Activated CD8-positive, alpha-beta memory T cell treated with anti-CD3 and anti-CD28 coated beads, Interleukin-2, amount 10 ng/mL, durations not matched to agents 7 days and 5 days (primary cell): ENCODE measurements at regions not wholly inside any gene's neighbourhood (a gene's known extent, or its start where the extent isn't known, plus 50 kb on each side); places are given as distances from the start of the nearest gene placed in this dataset.
"Not testable (repeated sequence)": the region's sequence is repeated elsewhere in the genome, so short reads cannot be mapped to it uniquely, and the experiment has no call there.

Experiments used
- ATAC-seq: fragments of 150-1000 bp; cut with Tn5 transposase; one replicate; pipeline ENCODE4 v1.10.0; 2021; ENCODE audit warnings: moderate library complexity
- CTCF ChIA-PET: fragments of 350-600 bp; sonication (Branson Sonifier 250); formaldehyde crosslinking; loops from one replicate; lab custom pipeline; 2021; ENCODE audit warnings: antibody characterized with exemption; lab: Charles Lee
- DNase-seq: peaks from one replicate; pipeline ENCODE4 v3.0.0-alpha.2; 2020
- H3K27ac Mint-ChIP-seq: one replicate; pipeline ENCODE4 v1.8.0; 2021; ENCODE audit warnings: mild to moderate bottlenecking, mixed read lengths
- H3K27me3 Mint-ChIP-seq: one replicate; pipeline ENCODE4 v1.8.0; 2021; ENCODE audit warnings: mixed read lengths
- H3K36me3 Mint-ChIP-seq: one replicate; pipeline ENCODE4 v1.8.0; 2021; ENCODE audit warnings: mild to moderate bottlenecking, mixed read lengths
- H3K4me1 Mint-ChIP-seq: one replicate; pipeline ENCODE4 v1.8.0; 2021; ENCODE audit warnings: mixed read lengths
- H3K4me3 Mint-ChIP-seq: one replicate; pipeline ENCODE4 v1.8.0; 2021; ENCODE audit warnings: mild to moderate bottlenecking, moderate library complexity, mixed read lengths
- H3K9me3 Mint-ChIP-seq: one replicate; pipeline ENCODE4 v1.8.0; 2022; ENCODE audit warnings: low read depth, mixed read lengths

DNA sequence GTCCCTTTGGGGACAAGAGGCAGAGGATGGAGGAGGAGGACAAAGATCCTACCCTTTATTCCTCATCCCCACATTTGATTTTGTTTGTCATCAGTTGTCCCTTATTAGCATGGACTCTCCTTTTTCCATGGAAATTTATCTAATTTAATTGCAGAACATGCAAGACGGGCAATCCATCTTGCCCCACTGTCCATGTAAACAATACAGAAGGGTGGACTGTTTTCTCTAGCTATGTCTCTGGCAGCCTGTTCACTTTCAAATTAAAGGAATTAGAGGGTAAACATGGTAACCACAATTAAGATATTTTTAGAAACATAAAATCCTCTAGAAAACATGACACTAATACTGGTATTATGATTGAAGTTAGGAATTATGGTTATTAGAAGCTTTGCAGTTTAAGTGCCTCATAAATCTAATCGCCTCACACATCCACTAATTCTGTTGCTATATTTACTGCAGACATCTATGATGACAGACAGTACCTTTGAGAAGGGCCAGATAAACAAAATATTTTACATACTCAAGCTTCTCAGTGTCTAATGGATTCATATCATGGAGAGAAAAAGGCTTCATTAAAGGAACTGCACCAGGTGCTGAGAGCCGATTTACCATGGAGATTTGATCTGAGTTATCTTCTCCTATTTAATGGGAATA lies 215.5 kb downstream of the LNPK start:
- H3K9me3 Mint-ChIP-seq = no peaks in the 10 kb centered on the region
- DNase-seq (no peak), ATAC-seq (no peak)
- no peak overlapping the region for H3K4me3 Mint-ChIP-seq
- CTCF ChIA-PET = no interaction called here
- H3K4me1 Mint-ChIP-seq = no peaks in the 10 kb centered on the region
- H3K36me3 Mint-ChIP-seq = no peaks in the 10 kb centered on the region
- H3K27me3 Mint-ChIP-seq = no peaks in the 10 kb centered on the region
- H3K27ac Mint-ChIP-seq = no peak overlapping the region

DNA sequence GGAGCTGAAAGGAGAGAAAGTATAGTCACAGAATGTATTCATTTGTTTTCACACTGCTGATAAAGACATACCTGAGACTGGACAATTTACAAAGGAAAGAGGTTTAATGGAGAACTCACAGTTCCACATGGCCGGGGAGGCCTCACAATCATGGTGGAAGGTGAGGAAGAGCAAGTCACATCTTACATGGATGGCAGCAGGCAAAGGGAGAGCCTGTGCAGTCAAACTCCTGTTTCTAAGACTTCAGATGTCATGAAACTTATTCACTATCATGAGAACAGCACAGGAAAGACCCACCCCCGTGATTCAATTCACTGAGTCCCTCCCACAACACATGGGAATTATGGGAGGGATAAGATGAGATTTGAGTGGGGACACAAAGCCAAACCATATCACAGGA lies 224.7 kb downstream of the LNPK start:
- CTCF ChIA-PET, H3K9me3 Mint-ChIP-seq, H3K4me3 Mint-ChIP-seq, H3K36me3 Mint-ChIP-seq, H3K27me3 Mint-ChIP-seq, ATAC-seq, H3K27ac Mint-ChIP-seq, H3K4me1 Mint-ChIP-seq, DNase-seq: not testable (repeated sequence)

GRCh38 chr2:175769200-175769599 lies 232.9 kb downstream of the LNPK start:
- Mint-ChIP-seq H3K9me3 (no peaks in the 10 kb centered on the region), H3K27ac (no peak overlapping the region), H3K27me3 (no peaks in the 10 kb centered on the region), H3K36me3 (no peaks in the 10 kb centered on the region), H3K4me1 (no peaks in the 10 kb centered on the region), H3K4me3 (no peak overlapping the region)
- DNase-seq (no peak), ATAC-seq (no peak)
- CTCF ChIA-PET = no interaction called here

- ATAC-seq (no peak), DNase-seq (no peak)
- Mint-ChIP-seq H3K27me3 (no peaks in the 10 kb centered on the region), H3K4me1 (no peaks in the 10 kb centered on the region), H3K27ac (no peak overlapping the region), H3K9me3 (no peaks in the 10 kb centered on the region), H3K4me3 (no peak overlapping the region), H3K36me3 (no peaks in the 10 kb centered on the region)
- CTCF ChIA-PET = no interaction called here
Observed at GRCh38 chr2:175766880-175767279, 235.2 kb downstream of the LNPK start.

GRCh38 chr2:175755656-175756386 lies 246.2 kb downstream of the LNPK start:
- Mint-ChIP-seq H3K9me3 (no peaks in the 10 kb centered on the region), H3K27ac (no peak overlapping the region), H3K27me3 (peaks cover 9% of the 10 kb centered on the region), H3K4me1 (no peaks in the 10 kb centered on the region), H3K4me3 (no peak overlapping the region), H3K36me3 (no peaks in the 10 kb centered on the region)
- ATAC-seq (no peak), DNase-seq (no peak)
- CTCF ChIA-PET = interaction anchor here (0.9 kb wide), 1 partner anchor 8 kb away, joined by 3 read pairs; no protein-coding TSS in a partner anchor

DNA sequence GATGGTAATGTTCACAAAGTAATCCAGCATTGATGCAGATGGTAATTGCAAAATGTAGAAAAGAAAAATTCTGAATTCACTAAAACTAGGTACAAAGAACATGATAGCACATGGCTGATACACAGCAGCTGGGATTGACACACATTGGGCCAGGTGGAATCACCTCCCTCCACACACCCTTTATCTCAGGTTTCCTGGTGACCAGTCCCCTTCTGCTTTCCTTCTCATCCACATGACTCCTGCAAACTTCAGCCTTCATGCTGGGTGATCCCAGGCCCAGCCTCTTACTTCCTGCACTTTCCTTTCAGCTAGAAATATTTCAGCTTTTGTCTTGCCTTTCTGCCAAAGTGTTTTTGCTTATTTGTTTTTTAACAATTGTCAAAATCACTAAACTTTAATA lies 246.9 kb downstream of the LNPK start:
- Mint-ChIP-seq H3K36me3 (no peaks in the 10 kb centered on the region), H3K27ac (no peak overlapping the region), H3K27me3 (peaks cover 9% of the 10 kb centered on the region), H3K4me1 (no peaks in the 10 kb centered on the region), H3K4me3 (no peak overlapping the region), H3K9me3 (no peaks in the 10 kb centered on the region)
- no peak for DNase-seq
- ATAC-seq = no peak
- CTCF ChIA-PET = interaction anchor here (0.9 kb wide), 1 partner anchor 7 kb away, joined by 3 read pairs; no protein-coding TSS in a partner anchor

DNA sequence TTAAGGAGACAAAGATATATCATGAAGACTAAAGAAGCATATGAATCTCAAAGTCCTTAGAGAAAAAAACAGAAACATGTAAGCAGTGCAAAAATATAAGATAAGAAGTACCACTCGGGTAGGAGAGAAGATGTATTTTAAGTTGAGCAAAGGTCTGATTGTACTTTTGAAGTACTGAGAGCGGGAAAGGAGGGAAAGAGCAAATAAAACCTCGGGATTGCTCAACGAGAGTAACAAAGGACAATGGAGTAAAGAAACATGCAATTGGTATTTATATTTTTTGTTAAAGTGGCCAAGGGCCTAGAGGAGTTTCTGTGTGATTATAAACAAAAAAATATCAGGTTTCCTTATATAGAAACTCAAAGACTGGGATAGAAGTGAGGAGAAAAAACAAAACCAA lies 251.9 kb downstream of the LNPK start:
- no peak overlapping the region for H3K27ac Mint-ChIP-seq
- no peak for ATAC-seq
- H3K27me3 Mint-ChIP-seq = peaks cover 11% of the 10 kb centered on the region
- no peak for DNase-seq
- H3K36me3 Mint-ChIP-seq = no peaks in the 10 kb centered on the region
- no peaks in the 10 kb centered on the region for H3K9me3 Mint-ChIP-seq
- H3K4me1 Mint-ChIP-seq = no peaks in the 10 kb centered on the region
- CTCF ChIA-PET = no interaction called here
- H3K4me3 Mint-ChIP-seq = no peak overlapping the region

- Mint-ChIP-seq H3K4me1 (no peaks in the 10 kb centered on the region), H3K27ac (no peak overlapping the region), H3K4me3 (no peak overlapping the region), H3K27me3 (peaks cover 8% of the 10 kb centered on the region), H3K9me3 (no peaks in the 10 kb centered on the region), H3K36me3 (no peaks in the 10 kb centered on the region)
- no peak for ATAC-seq
- no peak for DNase-seq
- CTCF ChIA-PET = no interaction called here
Observed at GRCh38 chr2:175745911-175746310, 256.2 kb downstream of the LNPK start.

GRCh38 chr2:175744000-175744399 lies 258.1 kb downstream of the LNPK start:
- CTCF ChIA-PET = no interaction called here
- no peaks in the 10 kb centered on the region for H3K4me1 Mint-ChIP-seq
- H3K4me3 Mint-ChIP-seq = no peak overlapping the region
- H3K27ac Mint-ChIP-seq = no peak overlapping the region
- ATAC-seq = no peak
- H3K9me3 Mint-ChIP-seq = no peaks in the 10 kb centered on the region
- H3K27me3 Mint-ChIP-seq = peaks cover 6% of the 10 kb centered on the region
- no peak for DNase-seq
- no peaks in the 10 kb centered on the region for H3K36me3 Mint-ChIP-seq

GRCh38 chr2:175743011-175743410 lies 259.1 kb downstream of the LNPK start:
- no peak for DNase-seq
- H3K27me3 Mint-ChIP-seq = peaks cover 6% of the 10 kb centered on the region
- ATAC-seq = no peak
- H3K4me1 Mint-ChIP-seq = no peaks in the 10 kb centered on the region
- H3K9me3 Mint-ChIP-seq = no peaks in the 10 kb centered on the region
- no peak overlapping the region for H3K4me3 Mint-ChIP-seq
- CTCF ChIA-PET = no interaction called here
- H3K36me3 Mint-ChIP-seq = no peaks in the 10 kb centered on the region
- H3K27ac Mint-ChIP-seq = no peak overlapping the region

- CTCF ChIA-PET = no interaction called here
- Mint-ChIP-seq H3K4me3 (no peak overlapping the region), H3K4me1 (no peaks in the 10 kb centered on the region), H3K9me3 (no peaks in the 10 kb centered on the region), H3K27me3 (peaks cover 7% of the 10 kb centered on the region), H3K27ac (no peak overlapping the region), H3K36me3 (no peaks in the 10 kb centered on the region)
- DNase-seq (no peak), ATAC-seq (no peak)
Observed at GRCh38 chr2:175742367-175742766, 259.7 kb downstream of the LNPK start.

DNA sequence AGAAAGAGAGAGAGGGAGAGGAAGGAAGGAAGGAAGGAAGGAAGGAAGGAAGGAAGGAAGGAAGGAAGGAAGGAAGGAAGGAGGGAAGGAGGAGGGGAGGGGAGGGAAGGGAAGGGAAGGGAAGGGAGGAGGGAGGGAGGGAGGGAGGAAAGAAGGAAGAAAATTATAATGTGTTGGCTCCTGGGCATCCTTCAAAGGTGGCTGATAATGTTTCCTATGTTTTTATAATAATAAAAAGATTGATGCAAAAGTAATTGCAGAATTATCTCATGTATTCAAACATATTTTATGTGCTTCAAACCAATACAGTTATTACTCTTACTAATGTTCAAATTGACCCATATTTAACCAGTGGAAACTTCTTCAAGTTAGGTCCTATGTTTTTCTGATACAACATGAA lies 260.9 kb downstream of the LNPK start:
- Mint-ChIP-seq H3K4me3 (no peak overlapping the region), H3K4me1 (no peaks in the 10 kb centered on the region), H3K27me3 (peaks cover 7% of the 10 kb centered on the region), H3K9me3 (no peaks in the 10 kb centered on the region), H3K36me3 (no peaks in the 10 kb centered on the region), H3K27ac (no peak overlapping the region)
- DNase-seq = no peak
- CTCF ChIA-PET = no interaction called here
- ATAC-seq = no peak

DNA sequence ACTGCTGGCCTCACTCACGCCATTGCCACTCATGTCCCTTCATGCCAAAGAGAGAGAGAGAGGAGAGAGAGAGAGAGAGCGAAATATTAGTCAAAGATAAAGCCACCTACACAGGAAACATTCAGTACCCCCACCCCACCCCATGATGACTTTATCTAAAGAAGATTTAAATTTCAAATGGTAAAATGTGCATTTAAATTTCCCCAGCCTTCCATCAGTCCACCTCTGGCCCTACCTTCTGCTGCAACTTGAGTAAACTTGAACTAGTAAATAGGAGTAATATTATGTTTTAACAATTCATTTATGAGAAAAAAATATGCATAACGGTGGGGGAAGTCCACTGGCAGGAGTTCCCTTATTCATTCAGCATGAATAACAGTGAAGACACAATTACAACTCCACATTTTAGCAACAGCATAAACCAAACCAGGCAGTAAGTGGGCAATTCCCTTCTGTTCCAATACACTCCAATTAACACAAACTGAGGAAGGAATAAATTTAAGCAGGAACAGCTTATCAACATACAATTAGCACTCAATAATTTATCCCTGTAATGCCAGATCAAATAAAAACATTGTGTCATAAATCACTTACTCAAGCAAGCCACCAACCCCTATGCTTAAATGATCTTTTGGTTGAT lies 264.2 kb downstream of the LNPK start:
- H3K36me3 Mint-ChIP-seq = no peaks in the 10 kb centered on the region
- peaks cover 2% of the 10 kb centered on the region for H3K27me3 Mint-ChIP-seq
- H3K27ac Mint-ChIP-seq = no peak overlapping the region
- H3K4me1 Mint-ChIP-seq = no peaks in the 10 kb centered on the region
- no peak overlapping the region for H3K4me3 Mint-ChIP-seq
- ATAC-seq (no peak), DNase-seq (no peak)
- no peaks in the 10 kb centered on the region for H3K9me3 Mint-ChIP-seq
- CTCF ChIA-PET = no interaction called here

- no peak overlapping the region for H3K4me3 Mint-ChIP-seq
- H3K9me3 Mint-ChIP-seq = no peaks in the 10 kb centered on the region
- H3K4me1 Mint-ChIP-seq = no peaks in the 10 kb centered on the region
- ATAC-seq = no peak
- no peaks in the 10 kb centered on the region for H3K36me3 Mint-ChIP-seq
- no peak for DNase-seq
- H3K27ac Mint-ChIP-seq = no peak overlapping the region
- CTCF ChIA-PET = no interaction called here
- H3K27me3 Mint-ChIP-seq = peaks cover 2% of the 10 kb centered on the region
Observed at GRCh38 chr2:175734686-175735085, 267.4 kb downstream of the LNPK start.
